Karpas-422 (cell line): ENCODE measurements at regions not wholly inside any gene's neighbourhood (a gene's known extent, or its start where the extent isn't known, plus 50 kb on each side); places are given as distances from the start of the nearest gene placed in this dataset.

Source experiments
- DNase-seq: peaks from one replicate; pipeline ENCODE4 v3.0.0-alpha.2; 2015
- H2AFZ ChIP-seq: fragments of 200-600 bp; sonication (generic); 2 replicates; pipeline ENCODE4 v1.6.1; 2014; ENCODE audit warnings: antibody characterized with exemption, low read length, mixed read lengths
- H3K27ac ChIP-seq: fragments of 200-600 bp; sonication (generic); 2 replicates; pipeline ENCODE4 v1.5.1; 2014; ENCODE audit warnings: mild to moderate bottlenecking, low read length, moderate library complexity
- H3K27me3 ChIP-seq: fragments of 200-600 bp; sonication (generic); 2 replicates; pipeline ENCODE4 v1.6.1; 2014; ENCODE audit warnings: low read length, mixed read lengths
- H3K36me3 ChIP-seq: fragments of 200-600 bp; sonication (generic); 2 replicates; pipeline ENCODE4 v1.6.1; 2014; ENCODE audit warnings: low read length, mixed read lengths; ENCODE audit not compliant: insufficient read depth
- H3K4me1 ChIP-seq: fragments of 200-600 bp; sonication (generic); 2 replicates; pipeline ENCODE4 v1.6.1; 2014; ENCODE audit warnings: mild to moderate bottlenecking, low read length, mixed read lengths
- H3K4me2 ChIP-seq: fragments of 200-600 bp; sonication (generic); 2 replicates; pipeline ENCODE4 v1.6.1; 2014; ENCODE audit warnings: low read length, low read depth, mild to moderate bottlenecking; ENCODE audit not compliant: poor library complexity, severe bottlenecking
- H3K4me3 ChIP-seq: fragments of 200-600 bp; sonication (generic); 2 replicates; pipeline ENCODE4 v1.5.1; 2014; ENCODE audit warnings: mild to moderate bottlenecking, antibody characterized with exemption, low read length, mixed read lengths
- H3K79me2 ChIP-seq: fragments of 200-600 bp; sonication (generic); 2 replicates; pipeline ENCODE4 v1.6.1; 2014; ENCODE audit warnings: mild to moderate bottlenecking, low read length, mixed read lengths
- H3K9ac ChIP-seq: fragments of 200-600 bp; sonication (generic); 2 replicates; pipeline ENCODE4 v1.6.0; 2014; ENCODE audit warnings: low read length
- H3K9me2 ChIP-seq: fragments of 200-600 bp; sonication (generic), shearing (Covaris generic); replicated peaks from 2 replicates; pipeline ENCODE4 v1.6.0; 2014; ENCODE audit warnings: mild to moderate bottlenecking, low read length, moderate library complexity; ENCODE audit not compliant: insufficient read depth
- H3K9me3 ChIP-seq: fragments of 300-700, 200-600 bp; sonication (generic); 2 replicates; pipeline ENCODE4 v1.6.1; 2014; ENCODE audit warnings: low read length, mixed read lengths
- H4K20me1 ChIP-seq: fragments of 200-600 bp; sonication (generic); 2 replicates; pipeline ENCODE4 v1.6.1; 2014; ENCODE audit warnings: mild to moderate bottlenecking, antibody characterized with exemption, low read length, low read depth; ENCODE audit not compliant: insufficient read depth

- no peaks in the 10 kb centered on the region for H3K27me3 ChIP-seq
- no peak overlapping the region for H3K27ac ChIP-seq
- no peak overlapping the region for H3K4me3 ChIP-seq
- H3K4me2 ChIP-seq, result no peak overlapping the region
- no peak overlapping the region for H3K9ac ChIP-seq
- H3K79me2 ChIP-seq, result no peaks in the 10 kb centered on the region
- no peaks in the 10 kb centered on the region; the same call in 1 of the 2 replicates for H3K36me3 ChIP-seq
- H2AFZ ChIP-seq, result no peak overlapping the region
- DNase-seq, result no peak
- H3K4me1 ChIP-seq, result peaks cover 18% of the 10 kb centered on the region
- H3K9me3 ChIP-seq, result no peaks in the 10 kb centered on the region
- H4K20me1 ChIP-seq, result no peaks in the 10 kb centered on the region
- H3K9me2 ChIP-seq, result no peaks in the 10 kb centered on the region
Measured at GRCh38 chr1:3986686-3987218, 86.7 kb upstream of the C1orf174 start.

- no peak overlapping the region for H3K9ac ChIP-seq
- H3K4me3 ChIP-seq, result no peak overlapping the region
- no peak overlapping the region for H3K27ac ChIP-seq
- no peaks in the 10 kb centered on the region for H3K79me2 ChIP-seq
- no peaks in the 10 kb centered on the region for H3K9me3 ChIP-seq
- H4K20me1 ChIP-seq, result no peaks in the 10 kb centered on the region
- DNase-seq, result no peak
- H3K27me3 ChIP-seq, result no peaks in the 10 kb centered on the region
- H3K9me2 ChIP-seq, result no peaks in the 10 kb centered on the region
- H3K36me3 ChIP-seq, result no peaks in the 10 kb centered on the region; the same call in 1 of the 2 replicates
- H3K4me1 ChIP-seq, result peaks cover 9% of the 10 kb centered on the region
- H2AFZ ChIP-seq, result no peak overlapping the region
- no peak overlapping the region for H3K4me2 ChIP-seq
Measured at GRCh38 chr1:3987669-3988235, 87.7 kb upstream of the C1orf174 start.

GRCh38 chr1:3988431-3988830, 88.4 kb upstream of the C1orf174 start:
- Histone ChIP-seq H3K9me2 (no peaks in the 10 kb centered on the region), H3K27me3 (no peaks in the 10 kb centered on the region), H3K9me3 (no peaks in the 10 kb centered on the region), H3K4me3 (no peak overlapping the region), H3K4me2 (no peak overlapping the region), H3K4me1 (peaks cover 9% of the 10 kb centered on the region), H3K27ac (no peak overlapping the region), H3K9ac (no peak overlapping the region), H3K79me2 (no peaks in the 10 kb centered on the region), H2AFZ (no peak overlapping the region), H3K36me3 (no peaks in the 10 kb centered on the region; the same call in 1 of the 2 replicates), H4K20me1 (no peaks in the 10 kb centered on the region)
- no peak for DNase-seq

GRCh38 chr1:3989465-3989864, 89.4 kb upstream of the C1orf174 start:
- Histone ChIP-seq H3K27ac (no peak overlapping the region), H3K9me2 (no peaks in the 10 kb centered on the region), H3K4me1 (peaks cover 9% of the 10 kb centered on the region), H3K4me2 (no peak overlapping the region), H2AFZ (no peak overlapping the region), H3K27me3 (no peaks in the 10 kb centered on the region), H3K9ac (no peak overlapping the region), H3K79me2 (no peaks in the 10 kb centered on the region), H3K9me3 (no peaks in the 10 kb centered on the region), H3K4me3 (no peak overlapping the region), H3K36me3 (no peaks in the 10 kb centered on the region; the same call in 1 of the 2 replicates), H4K20me1 (no peaks in the 10 kb centered on the region)
- DNase-seq, result no peak

GRCh38 chr1:3992103-3992556, 92.1 kb upstream of the C1orf174 start:
- Histone ChIP-seq H4K20me1 (no peaks in the 10 kb centered on the region), H3K27ac (no peak overlapping the region), H3K79me2 (no peaks in the 10 kb centered on the region), H2AFZ (no peak overlapping the region), H3K27me3 (no peaks in the 10 kb centered on the region), H3K4me2 (no peak overlapping the region), H3K9me3 (no peaks in the 10 kb centered on the region), H3K4me3 (no peak overlapping the region), H3K4me1 (peaks cover 9% of the 10 kb centered on the region), H3K9me2 (no peaks in the 10 kb centered on the region), H3K36me3 (no peaks in the 10 kb centered on the region; the same call in 1 of the 2 replicates), H3K9ac (no peak overlapping the region)
- no peak for DNase-seq

GRCh38 chr1:3992746-3993145, 92.7 kb upstream of the C1orf174 start:
- Histone ChIP-seq H3K36me3 (no peaks in the 10 kb centered on the region; the same call in 1 of the 2 replicates), H3K9ac (no peak overlapping the region), H3K4me1 (peaks cover 9% of the 10 kb centered on the region), H2AFZ (no peak overlapping the region), H3K4me2 (no peak overlapping the region), H3K79me2 (no peaks in the 10 kb centered on the region), H3K9me2 (no peaks in the 10 kb centered on the region), H3K27ac (no peak overlapping the region), H4K20me1 (no peaks in the 10 kb centered on the region), H3K27me3 (no peaks in the 10 kb centered on the region), H3K9me3 (no peaks in the 10 kb centered on the region), H3K4me3 (no peak overlapping the region)
- DNase-seq, result no peak

GRCh38 chr1:3993619-3994375, 93.7 kb upstream of the C1orf174 start:
- no peak for DNase-seq
- H3K27ac ChIP-seq, result no peak overlapping the region
- H3K4me1 ChIP-seq, result peaks cover 9% of the 10 kb centered on the region
- no peak overlapping the region for H3K9ac ChIP-seq
- H3K79me2 ChIP-seq, result no peaks in the 10 kb centered on the region
- no peak overlapping the region for H3K4me2 ChIP-seq
- no peaks in the 10 kb centered on the region for H4K20me1 ChIP-seq
- no peak overlapping the region for H2AFZ ChIP-seq
- no peaks in the 10 kb centered on the region for H3K9me2 ChIP-seq
- H3K27me3 ChIP-seq, result no peaks in the 10 kb centered on the region
- no peak overlapping the region for H3K4me3 ChIP-seq
- no peaks in the 10 kb centered on the region for H3K9me3 ChIP-seq
- H3K36me3 ChIP-seq, result no peaks in the 10 kb centered on the region; the same call in 1 of the 2 replicates

- no peaks in the 10 kb centered on the region for H3K9me3 ChIP-seq
- H3K4me1 ChIP-seq, result peaks cover 4% of the 10 kb centered on the region
Measured at GRCh38 chr1:3995141-3995780, 95.2 kb upstream of the C1orf174 start.

More at GRCh38 chr1:3995141-3995780, 95.2 kb upstream of the C1orf174 start:
- no peaks in the 10 kb centered on the region for H4K20me1 ChIP-seq
- H3K9ac ChIP-seq, result no peak overlapping the region
- no peak for DNase-seq
- H3K27me3 ChIP-seq, result no peaks in the 10 kb centered on the region
- H3K36me3 ChIP-seq, result no peaks in the 10 kb centered on the region
- no peak overlapping the region for H3K4me2 ChIP-seq
- no peak overlapping the region for H2AFZ ChIP-seq
- H3K9me2 ChIP-seq, result no peaks in the 10 kb centered on the region
- no peaks in the 10 kb centered on the region for H3K79me2 ChIP-seq
- H3K27ac ChIP-seq, result no peak overlapping the region
- no peak overlapping the region for H3K4me3 ChIP-seq
